ENCODE measurements at regions not wholly inside any gene's neighbourhood (a gene's known extent, or its start where the extent isn't known, plus 50 kb on each side); places are given as distances from the start of the nearest gene placed in this dataset.

DNA sequence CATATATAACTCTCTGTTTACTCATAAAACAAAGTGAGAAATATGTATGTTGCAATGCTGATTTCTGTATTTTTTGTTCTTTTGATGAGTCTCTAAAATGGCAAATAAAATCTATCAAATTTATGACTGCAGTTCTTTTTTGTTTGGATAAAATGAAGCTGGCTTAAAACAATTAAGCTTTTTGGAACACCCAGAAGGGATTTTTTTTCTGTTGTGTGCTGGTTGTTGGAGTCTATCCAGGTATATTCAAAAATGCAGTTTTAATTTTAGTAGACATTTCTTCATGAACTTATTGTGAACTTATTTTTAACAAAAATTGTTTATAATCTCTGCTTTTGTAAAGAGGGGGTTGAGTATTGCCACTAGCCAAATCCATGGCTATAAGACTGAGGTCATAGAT lies 405.5 kb downstream of the RAP2B start:
- TF ChIP-seq, protein P1, sequence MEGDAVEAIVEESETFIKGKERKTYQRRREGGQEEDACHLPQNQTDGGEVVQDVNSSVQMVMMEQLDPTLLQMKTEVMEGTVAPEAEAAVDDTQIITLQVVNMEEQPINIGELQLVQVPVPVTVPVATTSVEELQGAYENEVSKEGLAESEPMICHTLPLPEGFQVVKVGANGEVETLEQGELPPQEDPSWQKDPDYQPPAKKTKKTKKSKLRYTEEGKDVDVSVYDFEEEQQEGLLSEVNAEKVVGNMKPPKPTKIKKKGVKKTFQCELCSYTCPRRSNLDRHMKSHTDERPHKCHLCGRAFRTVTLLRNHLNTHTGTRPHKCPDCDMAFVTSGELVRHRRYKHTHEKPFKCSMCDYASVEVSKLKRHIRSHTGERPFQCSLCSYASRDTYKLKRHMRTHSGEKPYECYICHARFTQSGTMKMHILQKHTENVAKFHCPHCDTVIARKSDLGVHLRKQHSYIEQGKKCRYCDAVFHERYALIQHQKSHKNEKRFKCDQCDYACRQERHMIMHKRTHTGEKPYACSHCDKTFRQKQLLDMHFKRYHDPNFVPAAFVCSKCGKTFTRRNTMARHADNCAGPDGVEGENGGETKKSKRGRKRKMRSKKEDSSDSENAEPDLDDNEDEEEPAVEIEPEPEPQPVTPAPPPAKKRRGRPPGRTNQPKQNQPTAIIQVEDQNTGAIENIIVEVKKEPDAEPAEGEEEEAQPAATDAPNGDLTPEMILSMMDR (IDR thresholded peaks at IDR 0.05): no peak
- no peak for TF ChIP-seq POLR2A (IDR thresholded peaks at IDR 0.05)
